PC-3 (cell line): ENCODE measurements at regions not wholly inside any gene's neighbourhood (a gene's known extent, or its start where the extent isn't known, plus 50 kb on each side); places are given as distances from the start of the nearest gene placed in this dataset.

ENCODE experiments used
- ATAC-seq: fragments of 200-7000 bp; cut with Tn5 transposase; 2 replicates; pipeline ENCODE4 v1.9.1; 2020; ENCODE audit warnings: mild to moderate bottlenecking, moderate library complexity
- BruUV-seq: library from RNA; stranded (reverse); fragments of 400-500 nt; replicated peaks from 2 replicates; lab custom pipeline; 2021; lab: Mats Ljungman, UMichigan
- CTCF ChIA-PET: fragments of 300-600 bp; sonication (Branson Sonifier 250); formaldehyde crosslinking; loops from one replicate; lab custom pipeline; 2022; ENCODE audit warnings: antibody characterized with exemption; lab: Charles Lee
- POLR2A ChIA-PET: fragments of 300-600 bp; sonication (Branson Sonifier 250); formaldehyde crosslinking; loops from one replicate; lab custom pipeline; 2022; ENCODE audit warnings: antibody characterized with exemption; ENCODE audit not compliant: unreplicated experiment; lab: Charles Lee
- DNase-seq: peaks from one replicate; pipeline ENCODE4 v3.0.0-alpha.2; 2015
- H2AFZ ChIP-seq: fragments of 300-600 bp; sonication (generic); 2 replicates; pipeline ENCODE4 v1.6.0; 2016; ENCODE audit warnings: antibody characterized with exemption, low read length
- H3F3A ChIP-seq: fragments of 300-600 bp; sonication (generic); one replicate; pipeline ENCODE4 v1.6.0; 2017; ENCODE audit warnings: antibody characterized with exemption, low read length, control low read depth, mild to moderate bottlenecking; ENCODE audit not compliant: unreplicated experiment
- H3K27ac ChIP-seq: fragments of 300-600 bp; sonication (generic); 2 replicates; pipeline ENCODE4 v1.5.1; 2016; ENCODE audit warnings: mild to moderate bottlenecking, low read length
- H3K27me3 ChIP-seq: fragments of 300-600 bp; sonication (generic); 2 replicates; pipeline ENCODE4 v1.6.1; 2016; ENCODE audit warnings: low read length, mixed read lengths
- H3K36me3 ChIP-seq: fragments of 300-600 bp; sonication (generic); 2 replicates; pipeline ENCODE4 v1.6.1; 2016; ENCODE audit warnings: low read depth, mixed run types, low read length, mixed read lengths
- H3K4me1 ChIP-seq: fragments of 300-600 bp; sonication (generic); 2 replicates; pipeline ENCODE4 v1.5.1; 2016; ENCODE audit warnings: low read length; ENCODE audit not compliant: insufficient read depth
- H3K4me2 ChIP-seq: fragments of 300-600 bp; sonication (generic); 2 replicates; pipeline ENCODE4 v1.6.0; 2016; ENCODE audit warnings: low read length
- H3K4me3 ChIP-seq: fragments of 300-600 bp; sonication (generic); 2 replicates; pipeline ENCODE4 v1.5.1; 2016; ENCODE audit warnings: mild to moderate bottlenecking, low read length, mixed read lengths
- H3K79me2 ChIP-seq: fragments of 300-600 bp; sonication (generic); 2 replicates; pipeline ENCODE4 v1.6.1; 2017; ENCODE audit warnings: low read length, mixed read lengths
- H3K9ac ChIP-seq: fragments of 300-600 bp; sonication (generic); 2 replicates; pipeline ENCODE4 v1.6.0; 2016; ENCODE audit warnings: mild to moderate bottlenecking, low read length
- H3K9me2 ChIP-seq: fragments of 300-600 bp; sonication (generic); replicated peaks from 2 replicates; pipeline ENCODE4 v1.6.1; 2016; ENCODE audit warnings: mixed run types, low read length, mixed read lengths
- H3K9me3 ChIP-seq: fragments of 300-600 bp; sonication (generic); 2 replicates; pipeline ENCODE4 v1.6.1; 2016; ENCODE audit warnings: low read length, mixed read lengths
- H4K20me1 ChIP-seq: fragments of 300-600 bp; sonication (generic); 2 replicates; pipeline ENCODE4 v1.6.1; 2016; ENCODE audit warnings: low read length, mixed read lengths
- CTCF ChIP-seq: fragments of 300-600 bp; sonication (generic); conservative IDR thresholded peaks from 2 replicates; pipeline ENCODE4 v1.5.1; 2017; ENCODE audit warnings: antibody characterized with exemption, low read depth, mild to moderate bottlenecking, low read length
- EZH2 ChIP-seq: fragments of 300-600 bp; sonication (generic); IDR thresholded peaks from one replicate; pipeline ENCODE4 v1.6.1; 2017; ENCODE audit warnings: antibody characterized with exemption, mild to moderate bottlenecking, low read length; ENCODE audit not compliant: unreplicated experiment
- EZH2phosphoT487 ChIP-seq: fragments of 300-600 bp; sonication (generic); IDR thresholded peaks from 2 replicates; pipeline ENCODE4 v1.6.1; 2018; ENCODE audit warnings: mild to moderate bottlenecking, antibody characterized with exemption, low read length, borderline replicate concordance
- intact Hi-C: fragments of 100-400 bp; cut with micrococcal nuclease; formaldehyde crosslinking; loops from 2 replicates; pipeline ENCODE4 v1.9.0; 2023

- no peaks in the 10 kb centered on the region for H3K27me3 ChIP-seq
- intact Hi-C loops = loop anchor here (2.0 kb wide), 1 partner anchor 79 kb away; no protein-coding TSS in a partner anchor
- ChIA-PET POLR2A (no interaction called here), CTCF (no interaction called here)
- H3K4me3 ChIP-seq = no peak overlapping the region
- H4K20me1 ChIP-seq = no peaks in the 10 kb centered on the region
- peak; percentile 34; the same call in 1 of the 2 replicates for ATAC-seq
- no peaks in the 10 kb centered on the region for H3K9me2 ChIP-seq
- peaks cover 32% of the 10 kb centered on the region for H3K4me1 ChIP-seq
- H3K9ac ChIP-seq = no peak overlapping the region
- H3K4me2 ChIP-seq = no peak overlapping the region
- TF ChIP-seq CTCF (no peak), EZH2 (no peak), EZH2phosphoT487 (no peak)
- BruUV-seq = no TSS peak
- peak; percentile 7 for DNase-seq
- no peaks in the 10 kb centered on the region for H3K36me3 ChIP-seq
- 0 out of 2 replicates have a peak overlapping the region, but pooled peaks have one; percentile 53 for H3K27ac ChIP-seq
- no peaks in the 10 kb centered on the region for H3F3A ChIP-seq
- H3K9me3 ChIP-seq = no peaks in the 10 kb centered on the region
- H3K79me2 ChIP-seq = no peaks in the 10 kb centered on the region
- peak overlapping the region; percentile 75; the same call in 1 of the 2 replicates for H2AFZ ChIP-seq
Observed at GRCh38 chr3:64345371-64345770, 120.1 kb upstream of the PRICKLE2 start.

GRCh38 chr3:64344721-64345207 lies 119.5 kb upstream of the PRICKLE2 start:
- no peak overlapping the region for H3K4me3 ChIP-seq
- H3K9ac ChIP-seq = no peak overlapping the region
- H3K36me3 ChIP-seq = no peaks in the 10 kb centered on the region
- no peaks in the 10 kb centered on the region for H3K9me2 ChIP-seq
- no peaks in the 10 kb centered on the region for H3F3A ChIP-seq
- no peaks in the 10 kb centered on the region for H3K79me2 ChIP-seq
- peak overlapping the region; percentile 49 for H3K4me2 ChIP-seq
- intact Hi-C loops = loop anchor here (2.0 to 5.0 kb wide), 2 partner anchors 53 to 78 kb away; no protein-coding TSS in a partner anchor
- POLR2A ChIA-PET = no interaction called here
- DNase-seq (peak; percentile 59), ATAC-seq (peak; percentile 87)
- no peaks in the 10 kb centered on the region for H3K27me3 ChIP-seq
- no peaks in the 10 kb centered on the region for H4K20me1 ChIP-seq
- no peaks in the 10 kb centered on the region for H3K9me3 ChIP-seq
- CTCF ChIA-PET = no interaction called here
- H3K4me1 ChIP-seq = peaks cover 32% of the 10 kb centered on the region
- BruUV-seq = no TSS peak
- H3K27ac ChIP-seq = peak overlapping the region; percentile 53
- TF ChIP-seq CTCF (no peak), EZH2phosphoT487 (no peak), EZH2 (no peak)
- peak overlapping the region; percentile 75 for H2AFZ ChIP-seq

- TF ChIP-seq EZH2phosphoT487 (no peak), EZH2 (no peak), CTCF (no peak)
- Histone ChIP-seq H3K9ac (no peak overlapping the region), H3F3A (no peaks in the 10 kb centered on the region), H3K9me3 (no peaks in the 10 kb centered on the region), H3K79me2 (no peaks in the 10 kb centered on the region), H3K36me3 (no peaks in the 10 kb centered on the region), H2AFZ (0 out of 2 replicates have a peak overlapping the region, but pooled peaks have one; percentile 75), H3K4me2 (peak overlapping the region; percentile 56; the same call in 1 of the 2 replicates), H3K27me3 (no peaks in the 10 kb centered on the region), H3K4me1 (peaks cover 32% of the 10 kb centered on the region), H3K27ac (peak overlapping the region; percentile 53; the same call in 1 of the 2 replicates), H3K4me3 (no peak overlapping the region), H4K20me1 (no peaks in the 10 kb centered on the region), H3K9me2 (no peaks in the 10 kb centered on the region)
- no peak for ATAC-seq
- intact Hi-C loops = loop anchor here (2.0 to 5.0 kb wide), 2 partner anchors 53 to 77 kb away; no protein-coding TSS in a partner anchor
- no TSS peak for BruUV-seq
- ChIA-PET POLR2A (no interaction called here), CTCF (no interaction called here)
- no peak for DNase-seq
Observed at GRCh38 chr3:64343689-64344430, 118.6 kb upstream of the PRICKLE2 start.
